ENCODE measurements at regions not wholly inside any gene's neighbourhood (a gene's known extent, or its start where the extent isn't known, plus 50 kb on each side); places are given as distances from the start of the nearest gene placed in this dataset.

GRCh38 chr13:62910541-62911060 lies 1495.0 kb upstream of the PCDH20 start:
- H3K9me3 ChIP-seq (ENCODE audit: control insufficient read depth in 4 of 4, low read length in 3 of 4): no peaks in the 10 kb centered on the region
- 83% methylated on average over 4 of the region's 4 CpGs for WGBS
- no peak overlapping the region for H3K27ac ChIP-seq (ENCODE audit: low read depth in 1 of 2, low read length in 2 of 2)
- H3K4me1 ChIP-seq (ENCODE audit: control insufficient read depth in 4 of 4, insufficient read depth in 4 of 4, low read length in 3 of 4): no peaks in the 10 kb centered on the region
- TF ChIP-seq RAD21 (IDR thresholded peaks at IDR 0.05) (no peak), NR2F2 (IDR thresholded peaks at IDR 0.05) (no peak), HNF4A (conservative IDR thresholded peaks at IDR 0.05) (no peak), SP1 (IDR thresholded peaks at IDR 0.05) (no peak), MAX (IDR thresholded peaks at IDR 0.05) (no peak), YY1 (IDR thresholded peaks at IDR 0.05) (no peak), FOXA1 (IDR thresholded peaks at IDR 0.05) (no peak), GABPA (IDR thresholded peaks at IDR 0.05 in 1 of 2, conservative IDR thresholded peaks at IDR 0.05 in 1 of 2) (no peak), ZBTB33 (IDR thresholded peaks at IDR 0.05) (no peak)
- H3K27me3 ChIP-seq (ENCODE audit: control insufficient read depth in 4 of 4, insufficient read depth in 4 of 4, low read length in 3 of 4): no peaks in the 10 kb centered on the region
- no peak for DNase-seq (ENCODE audit: low spot score)
- H3K36me3 ChIP-seq (ENCODE audit: control insufficient read depth in 4 of 4, insufficient read depth in 3 of 4, low read depth in 1 of 4, low read length in 3 of 4): no peaks in the 10 kb centered on the region
- no peak overlapping the region for H3K9ac ChIP-seq (ENCODE audit: low read depth in 1 of 2, low read length in 2 of 2)
- H3K4me3 ChIP-seq (ENCODE audit: low read depth in 1 of 3, low read length in 3 of 3): no peak overlapping the region

GRCh38 chr13:62908321-62908720 lies 1492.7 kb upstream of the PCDH20 start:
- no peaks in the 10 kb centered on the region for H3K27me3 ChIP-seq (ENCODE audit: control insufficient read depth in 4 of 4, insufficient read depth in 4 of 4, low read length in 3 of 4)
- DNase-seq (ENCODE audit: low spot score): no peak
- H3K36me3 ChIP-seq (ENCODE audit: control insufficient read depth in 4 of 4, insufficient read depth in 3 of 4, low read depth in 1 of 4, low read length in 3 of 4): no peaks in the 10 kb centered on the region
- H3K4me3 ChIP-seq (ENCODE audit: low read depth in 1 of 3, low read length in 3 of 3): no peak overlapping the region
- no peak for TF ChIP-seq ZBTB33 (IDR thresholded peaks at IDR 0.05)
- no peak for TF ChIP-seq MAX (IDR thresholded peaks at IDR 0.05)
- TF ChIP-seq SP1 (IDR thresholded peaks at IDR 0.05): no peak
- no peak for TF ChIP-seq YY1 (IDR thresholded peaks at IDR 0.05)
- TF ChIP-seq HNF4G (IDR thresholded peaks at IDR 0.05): no peak
- no peak for TF ChIP-seq TAF1 (conservative IDR thresholded peaks at IDR 0.05)
- no peak overlapping the region for H3K27ac ChIP-seq (ENCODE audit: low read depth in 1 of 2, low read length in 2 of 2)
- whole genome bisulfite sequencing: 77% methylated on average over 3 of the region's 3 CpGs
- H3K9ac ChIP-seq (ENCODE audit: low read depth in 1 of 2, low read length in 2 of 2): no peak overlapping the region
- H3K4me1 ChIP-seq (ENCODE audit: control insufficient read depth in 4 of 4, insufficient read depth in 4 of 4, low read length in 3 of 4): no peaks in the 10 kb centered on the region
- H3K9me3 ChIP-seq (ENCODE audit: control insufficient read depth in 4 of 4, low read length in 3 of 4): no peaks in the 10 kb centered on the region

- no peaks in the 10 kb centered on the region for H3K9me3 ChIP-seq (ENCODE audit: control insufficient read depth in 4 of 4, low read length in 3 of 4)
- H3K27ac ChIP-seq (ENCODE audit: low read depth in 1 of 2, low read length in 2 of 2): no peak overlapping the region
- H3K9ac ChIP-seq (ENCODE audit: low read depth in 1 of 2, low read length in 2 of 2): no peak overlapping the region
- TF ChIP-seq REST (IDR thresholded peaks at IDR 0.05) (no peak), TAF1 (conservative IDR thresholded peaks at IDR 0.05) (no peak), SP1 (IDR thresholded peaks at IDR 0.05) (no peak), EGR1 (IDR thresholded peaks at IDR 0.05; ENCODE audit: low read depth in 2 of 2) (no peak), FOXA2 (IDR thresholded peaks at IDR 0.05) (no peak), CTCF (IDR thresholded peaks at IDR 0.05; ENCODE audit: low read depth, low read length, missing input control) (no peak)
- H3K36me3 ChIP-seq (ENCODE audit: control insufficient read depth in 4 of 4, insufficient read depth in 3 of 4, low read depth in 1 of 4, low read length in 3 of 4): no peaks in the 10 kb centered on the region
- H3K27me3 ChIP-seq (ENCODE audit: control insufficient read depth in 4 of 4, insufficient read depth in 4 of 4, low read length in 3 of 4): no peaks in the 10 kb centered on the region
- H3K4me3 ChIP-seq (ENCODE audit: low read depth in 1 of 3, low read length in 3 of 3): no peak overlapping the region
- no peak for DNase-seq (ENCODE audit: low spot score)
- no peaks in the 10 kb centered on the region for H3K4me1 ChIP-seq (ENCODE audit: control insufficient read depth in 4 of 4, insufficient read depth in 4 of 4, low read length in 3 of 4)
These were observed 1491.2 kb upstream of the PCDH20 start for GRCh38 chr13:62906896-62907295.

All from liver (tissue), 8 donors.